Dermis microvascular lymphatic vessel endothelial cell (primary cell): ENCODE measurements at regions not wholly inside any gene's neighbourhood (a gene's known extent, or its start where the extent isn't known, plus 50 kb on each side); places are given as distances from the start of the nearest gene placed in this dataset.
A peak's percentile ranks its signal among the peaks of the same experiment; 100 is the strongest.

Experiments
- DNase-seq, 2 donors: peaks; one replicate each; pipeline versions ENCODE4 v3.0.0 to v3.0.0-alpha.2; 2010; ENCODE audit warnings: low read depth in 2 of 2

DNA sequence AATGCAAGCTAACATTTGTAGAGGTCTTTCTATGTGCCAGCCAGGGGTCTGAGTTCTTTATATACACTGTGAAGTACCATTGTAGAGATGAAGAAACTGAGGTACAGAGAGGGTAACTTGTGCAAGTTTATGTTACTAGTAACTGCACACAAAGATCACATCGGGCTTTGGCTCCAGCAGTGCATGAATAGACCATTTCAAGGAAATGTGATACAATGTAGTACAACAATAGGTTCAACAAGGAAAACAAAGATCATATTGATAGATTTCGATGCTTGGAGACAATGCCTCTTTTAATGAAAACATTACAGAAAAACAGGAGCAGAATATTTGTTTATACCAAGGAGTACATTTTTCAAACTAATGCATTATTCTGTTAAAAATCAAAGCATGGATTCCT is 115.3 kb downstream of the POLR2M start:
- DNase-seq = peak in 1 of 2 donors; percentile 43

DNA sequence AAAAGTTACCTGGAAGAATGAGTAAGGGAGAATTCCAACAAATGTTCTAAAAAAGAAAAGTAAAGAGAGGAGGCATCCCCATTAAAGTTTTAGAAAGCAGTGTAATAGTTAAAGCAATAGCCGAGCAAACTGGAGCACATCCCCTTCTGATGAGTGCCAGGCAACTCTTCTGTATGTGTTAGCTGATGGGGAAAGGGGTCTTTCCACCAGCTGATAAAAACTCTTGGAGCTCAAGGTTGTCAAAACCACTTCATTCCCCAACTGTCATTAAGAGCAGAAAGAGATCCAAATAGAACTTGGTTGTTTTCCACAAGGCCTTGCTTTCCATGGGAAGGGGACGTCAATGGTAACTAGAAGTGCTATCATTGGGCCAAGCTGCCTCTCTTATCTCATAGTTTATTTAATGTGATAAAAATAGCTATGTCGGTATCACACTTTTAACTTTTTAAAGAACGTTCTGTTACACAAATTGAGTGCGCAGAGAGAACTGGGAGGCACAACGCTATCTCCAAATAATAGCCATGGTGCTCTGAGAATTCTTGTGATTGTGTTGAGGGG is 116.9 kb downstream of the POLR2M start:
- no peak for DNase-seq

DNA sequence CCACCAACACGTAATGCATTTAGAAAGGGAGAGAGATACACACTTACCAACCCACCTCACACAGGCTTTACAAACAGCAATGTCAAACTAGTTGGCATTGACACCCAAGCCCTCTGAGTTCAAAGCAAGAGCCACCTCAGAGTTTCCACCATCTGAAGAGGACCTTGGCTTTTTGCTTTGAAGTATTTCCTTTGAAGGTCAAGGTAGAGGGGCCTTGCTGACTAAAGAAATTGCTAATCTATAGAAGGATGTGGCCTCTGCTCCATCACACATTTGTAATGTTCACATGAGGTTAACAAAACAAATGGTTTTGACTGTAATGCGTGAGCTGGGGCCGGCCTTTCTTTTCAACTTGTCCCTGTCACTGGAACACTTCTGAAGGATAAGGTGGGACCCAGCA is 117.7 kb downstream of the POLR2M start:
- DNase-seq = peak in 1 of 2 donors; percentile 9

DNA sequence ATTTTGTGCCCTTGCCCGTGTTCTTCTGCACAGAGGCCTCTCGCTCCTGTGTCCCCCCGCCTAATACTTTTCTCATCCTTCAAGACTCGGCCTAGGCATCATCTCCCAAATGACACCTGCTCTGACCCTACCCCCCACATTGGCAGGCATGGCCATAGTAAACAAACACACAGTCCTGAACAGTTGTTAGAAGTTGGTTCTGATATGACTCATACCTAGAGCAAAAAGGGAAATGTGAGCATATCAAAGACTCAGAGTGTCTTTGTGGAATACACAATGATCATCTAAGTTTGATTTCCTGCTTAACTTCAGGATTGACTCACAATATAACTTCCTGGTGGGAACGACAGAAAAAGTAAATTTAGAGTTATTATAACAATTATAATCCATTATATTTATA is 120.5 kb downstream of the POLR2M start:
- DNase-seq = peak; percentile 25 to 84

DNA sequence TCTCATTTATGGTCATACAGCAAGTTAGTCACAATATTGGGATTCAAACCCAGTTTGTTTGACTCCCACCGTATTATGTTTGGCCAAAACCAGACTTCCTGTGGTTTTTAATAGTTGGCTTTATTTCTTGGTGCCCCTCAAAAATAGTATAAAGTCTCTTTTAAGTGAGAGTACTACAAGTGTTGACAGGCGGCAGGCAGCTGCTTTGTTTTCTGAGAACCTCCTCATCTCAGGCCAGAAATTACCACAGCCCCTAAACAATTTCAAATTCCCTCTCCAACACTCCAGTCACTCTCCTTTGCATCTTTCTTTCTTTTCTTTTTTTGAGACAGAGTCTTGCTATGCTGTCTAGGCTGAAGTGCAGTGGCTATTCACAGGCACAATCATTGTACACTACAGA is 121.5 kb downstream of the POLR2M start:
- DNase-seq = no peak

DNA sequence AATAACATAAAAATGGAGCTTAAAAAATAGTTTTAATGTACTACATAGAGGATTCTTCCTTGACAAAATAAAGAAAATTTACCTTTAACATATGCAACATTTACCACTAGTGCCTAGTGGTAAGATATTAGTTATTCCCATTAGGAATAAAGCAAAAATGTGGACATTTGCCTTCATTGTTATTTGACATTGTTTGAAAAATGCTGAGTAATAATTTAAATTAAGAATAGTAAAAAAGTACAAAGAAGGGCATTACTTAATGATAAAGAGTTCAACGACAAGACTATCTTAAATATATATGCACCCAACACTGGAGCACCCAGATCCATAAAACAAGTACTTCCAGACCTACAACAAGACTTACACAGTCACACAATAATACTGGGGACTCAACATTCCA is 125.7 kb downstream of the POLR2M start:
- no peak for DNase-seq

DNA sequence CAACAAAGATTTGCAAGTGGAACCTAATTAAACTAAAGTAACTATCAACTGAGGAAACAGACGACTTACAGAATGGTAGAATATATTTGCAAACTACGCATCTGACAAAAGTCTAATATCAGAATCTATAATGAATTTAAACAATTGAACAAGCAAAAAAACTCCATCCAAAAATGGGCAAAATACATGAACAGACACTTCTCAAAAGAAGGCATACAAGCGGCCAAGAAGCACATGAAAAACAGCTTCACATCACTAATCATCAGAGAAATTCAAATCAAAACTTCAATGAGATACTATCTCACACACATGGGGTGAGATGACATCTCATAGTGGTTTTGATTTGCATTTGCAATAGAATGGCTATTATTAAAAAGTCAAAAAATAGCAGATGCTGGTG is 128.6 kb downstream of the POLR2M start:
- DNase-seq = no peak

DNA sequence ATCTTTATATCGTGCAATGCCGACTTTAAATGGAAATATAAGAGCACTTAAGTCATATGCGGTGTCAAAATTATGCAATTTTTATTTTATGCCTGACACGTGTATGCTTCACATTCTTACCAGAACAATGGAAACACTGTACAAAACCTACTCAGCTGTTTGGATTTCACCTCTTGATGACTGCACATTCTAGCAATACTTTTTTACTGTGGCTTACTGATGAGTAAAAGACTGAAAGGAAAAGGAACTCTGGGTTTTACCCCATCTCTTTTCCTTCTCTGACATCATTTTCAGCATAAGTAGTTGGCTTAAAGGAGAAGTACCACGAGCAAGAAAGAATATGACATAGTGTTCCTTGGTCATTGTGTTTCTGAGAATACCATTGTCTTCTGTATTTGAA is 142.8 kb downstream of the POLR2M start:
- DNase-seq = no peak

DNA sequence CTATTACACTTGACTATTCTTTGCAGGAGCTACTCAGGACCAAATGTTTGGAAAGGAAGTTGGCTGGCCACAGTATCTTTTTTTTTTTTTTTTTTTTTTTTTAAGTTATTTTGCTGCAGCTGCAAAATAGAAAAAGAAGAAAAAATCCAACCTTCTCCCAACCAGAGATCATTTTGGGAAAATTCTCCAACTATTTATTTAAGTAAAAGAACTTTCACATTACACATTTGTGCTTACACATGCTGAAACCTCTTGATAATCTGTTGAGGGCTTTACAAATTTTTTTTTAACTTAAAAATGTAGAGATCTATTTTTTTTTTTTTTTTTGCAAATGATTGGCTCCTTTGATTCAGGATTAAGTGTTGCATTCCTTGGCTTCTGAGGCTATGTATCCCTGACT is 148.0 kb downstream of the POLR2M start:
- no peak for DNase-seq

DNA sequence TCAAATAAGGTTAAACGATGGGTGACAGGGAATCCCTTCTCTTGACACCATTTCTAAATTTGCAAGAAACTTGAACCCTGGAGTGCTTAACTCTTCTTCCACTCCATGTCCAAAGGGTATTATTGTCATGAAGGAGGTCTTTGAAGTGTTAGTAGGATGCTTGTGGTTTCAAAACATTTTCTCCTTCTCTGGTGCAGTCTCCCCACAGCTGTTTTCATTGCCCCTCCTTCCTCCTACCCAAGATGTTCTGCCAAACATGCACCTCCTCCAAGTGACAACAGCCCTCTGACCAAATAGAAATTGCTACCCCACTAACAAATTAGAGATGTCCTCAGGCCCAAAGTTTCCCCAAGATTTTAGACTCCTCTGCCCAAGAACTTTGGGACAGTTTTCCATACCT is 151.4 kb downstream of the POLR2M start:
- DNase-seq = no peak

DNA sequence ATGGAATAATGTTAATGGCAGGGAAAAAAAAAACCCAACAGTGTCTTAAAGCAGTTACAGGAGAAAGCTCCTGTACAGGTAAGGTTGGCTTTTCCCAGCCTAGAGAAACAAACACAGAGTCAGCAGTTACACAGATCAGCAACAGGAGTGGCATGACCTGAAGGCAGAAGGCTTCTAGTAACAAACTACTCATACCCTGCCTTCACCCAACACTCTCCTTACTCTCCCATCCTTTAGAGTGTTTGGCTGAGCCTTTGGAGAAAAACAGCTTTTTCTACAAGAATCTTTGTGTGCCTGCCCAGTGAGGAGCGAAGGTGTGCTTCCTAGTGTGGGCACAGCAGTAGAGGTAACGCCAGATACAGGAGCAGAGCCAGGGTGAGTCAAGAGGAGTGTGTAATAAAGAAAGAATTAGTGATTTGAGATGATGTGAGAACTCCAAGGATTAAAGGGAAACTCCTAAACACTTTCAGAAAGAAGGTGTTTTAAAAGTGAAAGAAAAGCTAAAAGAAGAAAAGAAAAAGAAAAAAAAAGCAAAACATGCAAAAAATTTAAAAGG is 152.7 kb downstream of the POLR2M start:
- no peak for DNase-seq

DNA sequence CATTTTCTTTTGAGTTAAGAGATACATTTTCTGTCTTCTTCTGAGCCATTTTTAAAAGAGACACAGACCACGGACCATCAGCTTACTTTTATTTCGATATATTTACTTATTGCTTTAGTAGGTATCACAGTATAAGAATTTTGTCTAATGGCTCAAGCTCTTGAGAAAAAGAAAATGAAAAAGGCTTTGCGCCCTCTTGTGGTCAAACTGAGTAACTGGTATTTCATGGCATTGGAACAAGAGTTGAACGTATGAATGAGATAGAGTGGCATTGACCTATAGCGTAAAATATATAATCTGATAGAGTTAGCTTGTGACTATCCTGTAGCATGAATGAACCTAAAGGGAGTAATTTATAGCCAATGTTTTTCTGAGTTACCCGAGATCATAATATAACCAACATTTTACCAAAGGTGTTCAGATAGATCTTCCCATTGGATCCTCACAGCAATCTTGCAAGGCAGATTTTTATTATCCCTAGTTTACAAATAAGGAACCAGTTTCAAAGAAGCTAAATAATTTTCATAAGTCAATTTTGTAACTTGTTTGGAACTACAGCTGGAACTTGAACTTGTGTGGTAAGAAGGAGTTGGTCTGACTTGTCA is 154.6 kb downstream of the POLR2M start:
- peak; percentile 69 to 82 for DNase-seq

DNA sequence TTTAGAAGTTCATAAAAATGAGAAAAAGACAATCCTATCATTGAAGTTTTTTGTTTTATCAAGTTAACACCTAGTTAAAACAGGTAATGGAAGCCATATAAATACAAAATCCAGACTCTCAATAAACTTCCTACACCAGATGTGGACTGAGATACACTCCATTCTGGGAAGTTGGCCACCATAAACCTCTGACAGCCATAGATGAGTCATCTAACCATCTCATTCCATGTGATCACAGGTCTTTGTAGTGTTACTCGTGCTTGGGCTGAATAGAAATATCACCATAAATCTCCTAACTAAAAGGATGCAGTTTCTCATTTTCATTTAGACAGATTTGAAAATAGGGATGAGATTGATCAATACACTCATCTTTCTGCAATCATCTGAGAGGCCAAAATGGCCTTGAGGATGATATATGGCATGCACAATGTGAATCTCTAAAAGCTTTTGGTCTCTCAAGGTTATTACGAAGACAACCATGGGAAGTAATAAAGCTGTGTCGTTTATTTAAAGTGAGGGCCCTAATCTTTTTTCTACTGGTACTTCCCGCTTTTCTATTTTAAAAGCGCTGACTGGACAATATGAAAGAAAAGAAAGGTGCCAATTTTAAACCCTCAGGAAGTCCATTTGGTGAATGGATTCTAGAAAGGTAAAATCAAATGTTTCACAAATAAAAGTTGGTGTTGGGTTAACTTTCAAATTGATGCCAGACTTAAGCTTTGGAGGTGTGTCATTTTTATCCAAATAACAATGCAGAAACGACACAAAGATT is 155.5 kb downstream of the POLR2M start:
- DNase-seq = peak; percentile 89 to 93

DNA sequence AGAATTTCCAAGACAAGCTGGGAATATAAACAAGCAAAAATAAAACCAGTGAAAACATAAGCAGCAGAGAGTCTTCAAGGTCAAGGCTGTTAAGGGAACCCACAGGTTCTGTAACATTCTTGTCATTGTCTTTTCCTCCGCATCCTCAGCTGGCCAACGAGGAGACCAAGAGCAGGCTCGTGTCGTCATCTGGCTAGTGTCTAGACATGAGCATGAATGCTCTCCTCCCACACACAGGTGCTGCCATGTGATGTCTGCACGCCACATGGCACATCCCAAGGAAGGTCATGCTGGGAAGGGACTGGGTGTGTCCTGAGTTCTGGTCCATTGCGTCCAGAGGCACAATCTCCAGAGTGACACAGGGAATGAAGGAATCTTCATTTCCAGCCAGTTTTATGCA is 156.2 kb downstream of the POLR2M start:
- DNase-seq = no peak

DNA sequence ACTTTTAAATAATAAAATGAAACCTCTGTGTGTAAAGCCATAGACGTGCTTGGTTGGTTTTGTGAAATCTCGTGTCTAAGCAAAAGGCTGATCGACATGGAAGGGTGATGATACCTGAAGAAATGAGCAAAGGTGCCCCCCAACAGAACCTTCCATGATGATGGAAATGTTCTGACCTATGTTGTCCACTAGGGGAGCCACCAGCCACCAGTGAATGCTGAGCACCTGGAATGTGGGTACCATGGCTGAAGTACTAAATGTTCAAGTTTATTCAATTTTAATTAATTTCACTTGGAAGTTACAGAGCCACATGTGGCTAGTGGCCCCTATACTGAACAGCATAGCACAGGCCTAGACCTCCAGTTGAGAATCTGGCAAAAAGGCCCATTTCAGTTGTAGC is 158.8 kb downstream of the POLR2M start:
- DNase-seq = peak in 1 of 2 donors; percentile 2

DNA sequence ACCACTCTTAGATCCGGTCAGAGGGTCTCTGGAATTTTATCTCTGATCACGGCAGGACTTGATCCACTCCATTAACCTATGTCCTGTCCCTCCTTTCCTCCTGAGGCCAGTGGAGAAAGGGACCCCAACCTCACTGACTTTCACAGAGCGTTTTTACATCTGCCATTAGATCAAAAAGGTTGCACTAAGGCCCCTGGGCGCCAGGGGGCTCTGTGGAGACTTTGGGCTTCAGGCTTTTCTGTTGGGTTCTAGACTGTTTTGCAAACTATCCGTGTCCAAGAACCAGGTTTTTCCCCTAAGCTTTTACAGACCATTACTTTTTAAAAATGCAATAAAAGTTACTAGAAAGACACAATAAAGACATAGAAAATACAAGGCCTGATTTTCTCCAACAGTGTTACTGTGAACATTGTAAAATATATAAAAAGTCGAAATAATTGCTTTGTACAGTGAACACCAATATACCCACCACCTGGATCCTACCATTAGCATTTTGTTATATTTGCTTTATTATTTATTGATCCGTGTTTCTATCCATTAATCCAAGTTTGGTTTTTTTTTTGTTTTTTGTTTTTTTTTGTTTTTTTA is 159.7 kb downstream of the POLR2M start:
- peak; percentile 47 to 69 for DNase-seq

DNA sequence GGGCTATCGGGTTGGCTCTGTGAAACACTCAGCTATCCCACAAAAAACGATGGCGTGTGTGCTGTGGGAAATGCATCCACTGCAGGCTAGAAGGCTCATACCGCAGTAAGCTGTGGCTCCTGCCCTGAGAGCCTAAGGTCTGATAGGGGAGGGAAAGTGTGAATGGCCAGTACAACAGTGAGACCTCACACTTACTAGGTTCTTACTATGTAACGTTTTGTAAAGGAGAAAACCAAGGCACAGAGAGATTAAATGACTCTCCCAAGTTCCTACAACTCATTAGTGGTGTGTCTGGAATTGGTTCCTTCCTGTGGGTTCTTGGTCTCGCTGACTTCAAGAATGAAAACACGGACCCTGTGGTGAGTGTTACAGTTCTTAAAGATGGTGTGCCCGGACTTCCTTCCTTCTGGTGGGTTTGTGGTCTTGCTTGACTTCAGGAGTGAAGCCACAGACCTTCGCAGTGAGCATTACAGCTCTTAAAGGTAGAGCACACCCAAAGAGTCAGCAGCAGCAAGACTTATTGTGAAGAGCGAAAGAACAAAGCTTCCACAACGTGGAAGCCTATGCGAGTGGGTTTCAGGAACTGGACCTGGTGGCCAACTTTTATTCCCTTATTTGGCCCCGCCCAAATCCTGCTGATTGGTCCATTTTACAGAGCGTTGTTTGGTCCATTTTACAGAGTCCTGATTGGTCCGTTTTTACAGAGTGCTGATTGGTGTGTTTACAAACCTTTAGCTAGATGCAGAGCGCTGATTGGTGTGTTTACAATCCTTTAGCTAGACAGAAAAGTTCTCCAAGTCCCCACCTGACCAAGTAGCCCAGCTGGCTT is 161.7 kb downstream of the POLR2M start:
- DNase-seq = no peak

DNA sequence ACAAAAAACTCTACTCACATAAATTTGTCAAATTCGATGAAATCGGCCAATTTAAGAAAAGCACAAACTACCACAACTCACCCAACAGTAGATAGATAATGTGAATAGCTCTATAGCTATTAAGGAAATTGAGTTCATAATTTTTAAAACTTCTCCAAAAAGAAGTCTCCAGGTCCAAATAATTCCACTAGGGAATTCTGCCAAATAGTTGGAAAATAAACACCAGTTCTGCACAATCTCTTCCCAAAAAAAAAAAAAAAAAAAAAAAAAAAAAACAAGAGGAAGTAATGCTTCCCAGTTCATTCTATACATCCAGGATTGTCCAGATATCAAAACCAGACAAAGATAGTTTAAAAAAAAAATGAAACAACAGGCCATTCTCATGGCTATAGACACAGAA is 164.2 kb downstream of the POLR2M start:
- peak in 1 of 2 donors; percentile 4 for DNase-seq

DNA sequence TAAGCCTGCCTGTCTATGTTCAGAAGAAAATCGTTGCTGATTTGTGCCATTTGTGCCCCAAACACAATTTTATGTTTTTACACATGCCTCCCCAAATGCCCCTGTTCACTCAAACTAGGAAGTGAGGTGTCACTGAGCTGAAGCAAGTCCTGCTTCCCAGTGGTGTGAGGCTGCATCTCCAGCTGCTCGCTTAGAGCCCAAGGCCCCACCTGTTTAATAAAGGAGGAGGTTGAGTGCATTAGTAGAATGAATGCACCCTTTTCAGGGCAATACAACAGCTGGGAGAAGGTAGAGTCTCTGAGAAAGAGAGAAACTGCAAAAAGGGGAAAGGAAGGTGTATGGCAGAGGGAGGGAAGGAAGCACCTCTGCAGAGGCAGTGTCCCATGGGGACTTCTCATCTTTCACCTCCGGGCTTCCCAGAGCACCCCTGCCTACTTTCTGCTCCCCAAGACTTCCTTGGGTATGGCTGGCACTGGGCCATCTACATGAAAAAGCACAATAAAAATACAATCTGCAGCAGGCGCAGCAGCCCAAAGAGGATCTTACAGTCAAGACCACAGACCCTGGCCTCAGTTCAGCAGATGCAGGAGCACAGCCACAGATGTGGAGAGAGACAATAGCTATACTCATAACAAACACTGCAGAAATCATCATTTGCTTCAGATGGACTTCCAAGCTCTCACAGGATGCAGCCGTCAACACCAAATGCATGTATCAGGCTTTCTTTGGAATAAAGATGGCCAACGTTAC is 165.9 kb downstream of the POLR2M start:
- no peak for DNase-seq

DNA sequence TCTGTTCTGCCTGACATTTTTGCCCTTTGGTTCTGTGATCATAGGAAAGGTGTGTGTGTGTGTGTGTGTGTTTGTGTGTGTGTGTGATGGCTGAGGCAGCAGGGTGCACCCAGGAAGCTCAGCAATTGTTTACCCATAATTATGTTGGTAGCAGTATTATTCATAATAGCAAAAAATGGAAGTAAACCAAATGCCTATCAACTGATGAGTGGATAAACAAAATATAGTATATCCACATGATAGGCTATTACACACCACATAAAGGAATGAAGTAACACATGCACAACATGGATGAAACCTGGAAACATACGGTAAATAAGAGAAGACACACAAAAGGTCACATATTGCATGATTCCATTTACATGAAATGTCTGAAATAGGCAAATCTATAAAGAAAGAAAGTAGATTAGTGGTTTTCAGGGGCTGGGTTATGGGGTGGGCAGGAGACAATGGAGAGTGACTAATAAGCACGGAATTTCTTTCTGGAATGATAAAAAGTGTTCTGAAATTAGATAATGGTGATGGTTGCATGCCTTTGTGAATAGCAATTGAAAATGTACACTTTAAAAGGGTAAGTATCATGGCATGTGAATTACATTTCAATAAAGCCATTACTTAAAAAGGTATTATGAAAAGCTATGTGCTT is 167.2 kb downstream of the POLR2M start:
- DNase-seq = peak; percentile 30 to 60
